Sigmoid colon (tissue), 6 donors: ENCODE measurements at regions not wholly inside any gene's neighbourhood (a gene's known extent, or its start where the extent isn't known, plus 50 kb on each side); places are given as distances from the start of the nearest gene placed in this dataset.

Experiments used
- DNase-seq: peaks from one replicate; pipeline ENCODE4 v3.0.0-alpha.2; 2019
- H3K27ac ChIP-seq, 4 donors: fragments of 200-600 bp; sonication (generic); one replicate each; pipeline ENCODE4 v1.5.1; 2016 to 2019; ENCODE audit warnings: mild to moderate bottlenecking in 1 of 4
- H3K27me3 ChIP-seq, 3 donors: fragments of 200-600 bp; sonication (generic); one replicate each; pipeline ENCODE4 v1.5.1; 2019; ENCODE audit warnings: mild to moderate bottlenecking in 1 of 3
- H3K36me3 ChIP-seq, 4 donors: fragments of 200-600 bp; sonication (generic); one replicate each; pipeline ENCODE4 v1.5.1; 2016 to 2019
- H3K4me1 ChIP-seq, 4 donors: fragments of 200-600 bp; sonication (generic); one replicate each; pipeline ENCODE4 v1.5.1; 2017 to 2019
- H3K4me3 ChIP-seq, 4 donors: fragments of 200-600 bp; sonication (generic); one replicate each; pipeline ENCODE4 v1.5.1; 2017 to 2019; ENCODE audit warnings: mild to moderate bottlenecking in 2 of 4, moderate library complexity in 1 of 4
- H3K9me3 ChIP-seq, 4 donors: fragments of 200-600 bp in 3 of 4; sonication (generic) in 3 of 4; one replicate each; pipeline versions ENCODE4 v1.5.1 to v1.6.1; 2013 to 2019
- CTCF ChIP-seq, 4 experiments: fragments of 450-650 bp in 3 of 4; fragments of 200-600 bp in 1 of 4; IDR thresholded peaks; one replicate each; pipeline ENCODE4 v1.5.1; 2016 to 2019; ENCODE audit warnings: antibody characterized with exemption in 4 of 4, mild to moderate bottlenecking in 3 of 4, moderate library complexity in 2 of 4
- EP300 ChIP-seq, 4 donors: sonication (generic); formaldehyde crosslinking; IDR thresholded peaks; one replicate each; pipeline ENCODE4 v1.6.1; 2017; ENCODE audit warnings: antibody characterized with exemption in 4 of 4
- POLR2A ChIP-seq, 2 donors: fragments of 450-650 bp; IDR thresholded peaks; one replicate each; pipeline ENCODE4 v1.6.1; 2016; ENCODE audit warnings: antibody characterized with exemption in 2 of 2, mild to moderate bottlenecking in 2 of 2, moderate library complexity in 2 of 2
- POLR2AphosphoS5 ChIP-seq, 4 donors: sonication (generic); formaldehyde crosslinking; IDR thresholded peaks; one replicate each; pipeline ENCODE4 v1.6.1; 2017; ENCODE audit warnings: antibody characterized with exemption in 4 of 4
- WGBS, 2 donors: extraction: QIAGEN DNeasy Blood & Tissue Kit; methylation state at CpG; one replicate each; pipeline ENCODE4 v1.1.7; 2013; 5-methylcytosine and 5-hydroxymethylcytosine counted together
- intact Hi-C: fragments of 100-400 bp; cut with DNase I; formaldehyde crosslinking; loops from one replicate; pipeline ENCODE4 v1.15.1; 2023
- donor health status: healthy with polysubstance abuse.
- donor health status: healthy.

- Histone ChIP-seq H3K36me3 (no peaks in the 10 kb centered on the region), H3K9me3 (no peaks in the 10 kb centered on the region), H3K27me3 (no peaks in the 10 kb centered on the region), H3K27ac (no peak overlapping the region), H3K4me3 (no peak overlapping the region), H3K4me1 (no peaks in the 10 kb centered on the region)
- WGBS, 2 donors = 73 to 78% methylated on average over 3 of the region's 3 CpGs
- no peak for DNase-seq
- TF ChIP-seq POLR2A (IDR thresholded peaks at IDR 0.05) (no peak), EP300 (IDR thresholded peaks at IDR 0.05) (no peak), POLR2AphosphoS5 (IDR thresholded peaks at IDR 0.05) (no peak), CTCF (IDR thresholded peaks at IDR 0.05) (no peak)
- intact Hi-C loops = no loop called here
These were observed 67.9 kb upstream of the BMP5 start for GRCh38 chr6:55943329-55943728.

DNA sequence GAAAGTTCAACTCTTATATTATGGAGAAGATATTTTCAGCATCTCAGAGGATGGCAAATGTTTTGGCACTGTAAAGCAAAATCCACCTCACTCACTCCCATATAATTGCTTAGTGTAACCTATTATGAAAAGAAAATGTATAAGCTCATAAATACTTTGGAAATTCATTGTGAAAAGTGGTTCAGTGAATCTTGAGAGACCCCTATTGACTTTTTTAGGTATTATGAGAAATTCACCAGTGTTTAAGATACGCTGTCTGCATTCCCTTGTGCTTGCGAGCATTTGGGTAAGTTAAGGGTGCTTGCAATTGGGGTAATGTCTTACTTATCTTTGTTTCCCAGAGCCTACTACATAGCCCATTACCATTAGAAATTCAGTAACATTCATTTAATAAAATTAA, 66.3 kb upstream of the BMP5 start:
- H3K36me3 ChIP-seq = no peaks in the 10 kb centered on the region
- no peaks in the 10 kb centered on the region for H3K9me3 ChIP-seq
- intact Hi-C loops = no loop called here
- no peak for DNase-seq
- no peak overlapping the region for H3K27ac ChIP-seq
- 86 to 87% methylated on average over 2 of the region's 2 CpGs for WGBS, 2 donors
- H3K4me3 ChIP-seq = no peak overlapping the region
- H3K27me3 ChIP-seq = no peaks in the 10 kb centered on the region
- TF ChIP-seq POLR2AphosphoS5 (IDR thresholded peaks at IDR 0.05) = no peak
- TF ChIP-seq EP300 (IDR thresholded peaks at IDR 0.05) = no peak
- TF ChIP-seq CTCF (IDR thresholded peaks at IDR 0.05) = no peak
- no peak for TF ChIP-seq POLR2A (IDR thresholded peaks at IDR 0.05)
- H3K4me1 ChIP-seq = no peaks in the 10 kb centered on the region

- TF ChIP-seq CTCF (IDR thresholded peaks at IDR 0.05) (no peak), POLR2AphosphoS5 (IDR thresholded peaks at IDR 0.05) (no peak), POLR2A (IDR thresholded peaks at IDR 0.05) (no peak), EP300 (IDR thresholded peaks at IDR 0.05) (no peak)
- H3K27ac ChIP-seq = no peak overlapping the region
- 53 to 54% methylated on average over 4 of the region's 4 CpGs for WGBS, 2 donors
- no peaks in the 10 kb centered on the region for H3K36me3 ChIP-seq
- no peaks in the 10 kb centered on the region for H3K4me1 ChIP-seq
- DNase-seq = no peak
- no peaks in the 10 kb centered on the region for H3K9me3 ChIP-seq
- H3K27me3 ChIP-seq = no peaks in the 10 kb centered on the region
- H3K4me3 ChIP-seq = no peak overlapping the region
- intact Hi-C loops = no loop called here
These were observed 62.7 kb upstream of the BMP5 start for GRCh38 chr6:55937951-55938690.

- H3K36me3 ChIP-seq = no peaks in the 10 kb centered on the region
- 87% methylated on average over 5 of the region's 5 CpGs for WGBS, 2 donors
- TF ChIP-seq POLR2A (IDR thresholded peaks at IDR 0.05) = no peak
- TF ChIP-seq POLR2AphosphoS5 (IDR thresholded peaks at IDR 0.05) = no peak
- no peak for TF ChIP-seq CTCF (IDR thresholded peaks at IDR 0.05)
- TF ChIP-seq EP300 (IDR thresholded peaks at IDR 0.05) = no peak
- intact Hi-C loops = no loop called here
- H3K4me1 ChIP-seq = no peaks in the 10 kb centered on the region
- H3K27me3 ChIP-seq = no peaks in the 10 kb centered on the region
- H3K27ac ChIP-seq = no peak overlapping the region
- no peak overlapping the region for H3K4me3 ChIP-seq
- H3K9me3 ChIP-seq = no peaks in the 10 kb centered on the region
- no peak for DNase-seq
These were observed 62.0 kb upstream of the BMP5 start for GRCh38 chr6:55937261-55937947.
